ENCODE measurements at regions not wholly inside any gene's neighbourhood (a gene's known extent, or its start where the extent isn't known, plus 50 kb on each side); places are given as distances from the start of the nearest gene placed in this dataset.
"Not testable (repeated sequence)": the region's sequence is repeated elsewhere in the genome, so short reads cannot be mapped to it uniquely, and the experiment has no call there.

- TF ChIP-seq CTCF, POLR2A (IDR thresholded peaks at IDR 0.05): not testable (repeated sequence)
Measured at GRCh38 chr2:16345231-16345630, 320.4 kb downstream of the CYRIA start.
